Kasumi-1 (cell line): ENCODE measurements at regions not wholly inside any gene's neighbourhood (a gene's known extent, or its start where the extent isn't known, plus 50 kb on each side); places are given as distances from the start of the nearest gene placed in this dataset.

Experiments
- DNase-seq, 2 experiments: peaks; one replicate each; lab custom pipeline; 2025; lab: John Stamatoyannopoulos, UW

GRCh38 chr16:79265196-79265595, 335.3 kb downstream of the MAF start:
- no peak for DNase-seq

- DNase-seq: no peak
Measured at GRCh38 chr16:79264237-79265109, 336.1 kb downstream of the MAF start.

GRCh38 chr16:79263425-79263824, 337.1 kb downstream of the MAF start:
- DNase-seq: no peak
